HL-60 (cell line): ENCODE measurements at regions not wholly inside any gene's neighbourhood (a gene's known extent, or its start where the extent isn't known, plus 50 kb on each side); places are given as distances from the start of the nearest gene placed in this dataset.

Source experiments
- DNase-seq, 2 experiments: peaks; one replicate each; pipeline ENCODE4 v3.0.0-alpha.2; 2010 to 2020; ENCODE audit warnings: low read depth in 1 of 2, low spot score in 1 of 2
- H3K27ac ChIP-seq: fragments of 250-450 bp; sonication (Bioruptor Pico); replicated peaks from 2 replicates; pipeline ENCODE4 v1.5.1; 2020; ENCODE audit warnings: mild to moderate bottlenecking, moderate library complexity
- H3K27me3 ChIP-seq: fragments of 250-450 bp; sonication (Bioruptor Pico); 2 replicates; pipeline ENCODE4 v1.5.1; 2021; ENCODE audit warnings: mild to moderate bottlenecking, moderate library complexity; ENCODE audit not compliant: insufficient read depth, poor library complexity, severe bottlenecking
- H3K4me3 ChIP-seq: replicated peaks from 2 replicates; pipeline ENCODE4 v1.5.1; 2011; ENCODE audit warnings: mild to moderate bottlenecking, control low read depth, low read length; ENCODE audit not compliant: insufficient read depth
- GABPA ChIP-seq: IDR thresholded peaks from 2 replicates; pipeline ENCODE4 v1.6.1; 2012; ENCODE audit warnings: low read depth
- POLR2AphosphoS5 ChIP-seq: IDR thresholded peaks from 2 replicates; pipeline ENCODE4 v1.6.1; 2012; ENCODE audit warnings: low read depth
- REST ChIP-seq: IDR thresholded peaks from 2 replicates; pipeline ENCODE4 v1.6.1; 2012; ENCODE audit warnings: low read depth; ENCODE audit not compliant: insufficient replicate concordance
- SPI1 ChIP-seq: IDR thresholded peaks from 2 replicates; pipeline ENCODE4 v1.6.1; 2012; ENCODE audit warnings: low read depth, mild to moderate bottlenecking, borderline replicate concordance
- TF ChIP-seq, protein P1 (sequence below): IDR thresholded peaks from one replicate; pipeline ENCODE4 v1.5.1; 2011; ENCODE audit warnings: low read length, control low read depth, inconsistent platforms; ENCODE audit not compliant: insufficient read depth

GRCh38 chr3:178325330-178325729, 210.9 kb upstream of the KCNMB2 start:
- Histone ChIP-seq H3K4me3 (no peak overlapping the region), H3K27me3 (no peaks in the 10 kb centered on the region), H3K27ac (no peak overlapping the region)
- DNase-seq, result no peak
- TF ChIP-seq SPI1 (no peak), GABPA (no peak)
- TF ChIP-seq, protein P1, sequence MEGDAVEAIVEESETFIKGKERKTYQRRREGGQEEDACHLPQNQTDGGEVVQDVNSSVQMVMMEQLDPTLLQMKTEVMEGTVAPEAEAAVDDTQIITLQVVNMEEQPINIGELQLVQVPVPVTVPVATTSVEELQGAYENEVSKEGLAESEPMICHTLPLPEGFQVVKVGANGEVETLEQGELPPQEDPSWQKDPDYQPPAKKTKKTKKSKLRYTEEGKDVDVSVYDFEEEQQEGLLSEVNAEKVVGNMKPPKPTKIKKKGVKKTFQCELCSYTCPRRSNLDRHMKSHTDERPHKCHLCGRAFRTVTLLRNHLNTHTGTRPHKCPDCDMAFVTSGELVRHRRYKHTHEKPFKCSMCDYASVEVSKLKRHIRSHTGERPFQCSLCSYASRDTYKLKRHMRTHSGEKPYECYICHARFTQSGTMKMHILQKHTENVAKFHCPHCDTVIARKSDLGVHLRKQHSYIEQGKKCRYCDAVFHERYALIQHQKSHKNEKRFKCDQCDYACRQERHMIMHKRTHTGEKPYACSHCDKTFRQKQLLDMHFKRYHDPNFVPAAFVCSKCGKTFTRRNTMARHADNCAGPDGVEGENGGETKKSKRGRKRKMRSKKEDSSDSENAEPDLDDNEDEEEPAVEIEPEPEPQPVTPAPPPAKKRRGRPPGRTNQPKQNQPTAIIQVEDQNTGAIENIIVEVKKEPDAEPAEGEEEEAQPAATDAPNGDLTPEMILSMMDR, result no peak

- TF ChIP-seq POLR2AphosphoS5 (no peak), REST (no peak), GABPA (no peak), SPI1 (no peak)
- TF ChIP-seq, protein P1, result no peak
- H3K27ac ChIP-seq, result no peak overlapping the region
- no peak for DNase-seq
- H3K27me3 ChIP-seq, result no peaks in the 10 kb centered on the region
- no peak overlapping the region for H3K4me3 ChIP-seq
These were observed 206.3 kb upstream of the KCNMB2 start for GRCh38 chr3:178329936-178330335.

- no peak for DNase-seq
- TF ChIP-seq POLR2AphosphoS5, result no peak
- no peak for TF ChIP-seq SPI1
- TF ChIP-seq GABPA, result no peak
- no peak overlapping the region for H3K27ac ChIP-seq
- no peaks in the 10 kb centered on the region for H3K27me3 ChIP-seq
- H3K4me3 ChIP-seq, result no peak overlapping the region
These were observed 202.0 kb upstream of the KCNMB2 start for GRCh38 chr3:178334239-178334638.

DNA sequence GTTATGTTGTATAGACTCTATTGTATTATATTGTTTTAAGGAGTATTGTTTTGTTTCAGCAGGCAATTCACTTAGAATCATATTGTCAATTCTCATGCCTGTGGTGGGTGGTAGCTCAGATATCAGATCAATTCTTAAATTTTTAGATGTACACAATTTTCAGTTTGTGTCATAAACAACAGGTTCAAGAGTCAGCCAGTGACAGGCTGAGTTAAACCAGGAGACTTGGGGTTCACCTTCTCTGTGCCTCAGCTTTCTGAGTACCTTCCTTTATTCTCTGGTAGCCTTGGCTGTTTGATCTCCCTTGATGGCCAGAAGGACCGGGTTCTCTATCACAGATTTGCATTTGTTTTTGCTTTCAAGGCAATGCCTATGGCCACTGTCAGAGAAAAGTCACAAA, 199.9 kb upstream of the KCNMB2 start:
- Histone ChIP-seq H3K27me3 (no peaks in the 10 kb centered on the region), H3K4me3 (no peak overlapping the region), H3K27ac (no peak overlapping the region)
- DNase-seq, result no peak
- TF ChIP-seq SPI1, result no peak
- no peak for TF ChIP-seq REST

DNA sequence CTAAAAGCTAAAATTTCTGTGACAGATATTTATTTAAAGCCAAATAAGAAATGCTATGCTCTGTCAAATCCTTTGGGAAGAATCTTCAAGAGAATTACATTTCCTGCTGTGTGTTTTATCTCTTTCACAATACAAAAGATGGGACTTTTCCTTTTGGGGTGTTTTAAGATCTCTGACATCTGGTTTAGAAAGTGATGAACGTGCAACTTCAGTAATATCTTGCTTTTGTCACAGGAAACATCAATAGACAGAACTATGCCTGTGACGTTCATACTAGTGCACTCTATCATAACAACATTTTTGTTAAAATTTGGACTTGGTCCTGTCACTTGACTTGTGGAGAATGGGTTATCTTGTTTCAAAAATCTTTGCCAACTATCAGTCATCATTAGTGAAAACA, 195.7 kb upstream of the KCNMB2 start:
- TF ChIP-seq SPI1 (no peak), GABPA (no peak), POLR2AphosphoS5 (no peak), REST (no peak)
- TF ChIP-seq, protein P1, result no peak
- no peak overlapping the region for H3K27ac ChIP-seq
- no peak for DNase-seq
- H3K27me3 ChIP-seq, result no peaks in the 10 kb centered on the region
- H3K4me3 ChIP-seq, result no peak overlapping the region
